NCI-H526 treated with DMSO at 0.1 percent for 48 hours (cell line): ENCODE measurements at regions not wholly inside any gene's neighbourhood (a gene's known extent, or its start where the extent isn't known, plus 50 kb on each side); places are given as distances from the start of the nearest gene placed in this dataset.

Experiments used
- DNase-seq: peaks from one replicate; lab custom pipeline; 2025; lab: John Stamatoyannopoulos, UW

GRCh38 chr21:17979763-17980162, 160.6 kb upstream of the C21orf91 start:
- DNase-seq: no peak

GRCh38 chr21:17978895-17979294, 159.7 kb upstream of the C21orf91 start:
- no peak for DNase-seq

GRCh38 chr21:17976691-17977090, 157.5 kb upstream of the C21orf91 start:
- no peak for DNase-seq

- no peak for DNase-seq
Measured at GRCh38 chr21:17976139-17976538, 157.0 kb upstream of the C21orf91 start.

- no peak for DNase-seq
Measured at GRCh38 chr21:17967319-17967718, 148.2 kb upstream of the C21orf91 start.

GRCh38 chr21:17964716-17965115, 145.6 kb upstream of the C21orf91 start:
- DNase-seq: no peak

- no peak for DNase-seq
Measured at GRCh38 chr21:17964199-17964598, 145.0 kb upstream of the C21orf91 start.

- no peak for DNase-seq
Measured at GRCh38 chr21:17950591-17950990, 131.4 kb upstream of the C21orf91 start.

GRCh38 chr21:17949421-17949820, 130.3 kb upstream of the C21orf91 start:
- no peak for DNase-seq

GRCh38 chr21:17947531-17947930, 128.4 kb upstream of the C21orf91 start:
- no peak for DNase-seq

GRCh38 chr21:17931080-17931479, 111.9 kb upstream of the C21orf91 start:
- no peak for DNase-seq

GRCh38 chr21:17930093-17930492, 110.9 kb upstream of the C21orf91 start:
- DNase-seq: no peak

GRCh38 chr21:17929510-17929909, 110.4 kb upstream of the C21orf91 start:
- no peak for DNase-seq

GRCh38 chr21:17925899-17926298, 106.7 kb upstream of the C21orf91 start:
- DNase-seq: no peak

- DNase-seq: peak; percentile 36
Measured at GRCh38 chr21:17925000-17925610, 105.9 kb upstream of the C21orf91 start.

GRCh38 chr21:17921579-17922530, 102.7 kb upstream of the C21orf91 start:
- DNase-seq: no peak

GRCh38 chr21:17915976-17916375, 96.8 kb upstream of the C21orf91 start:
- DNase-seq: no peak

- no peak for DNase-seq
Measured at GRCh38 chr21:17911628-17912027, 92.5 kb upstream of the C21orf91 start.

- no peak for DNase-seq
Measured at GRCh38 chr21:17903929-17904639, 84.9 kb upstream of the C21orf91 start.

- peak; percentile 38 for DNase-seq
Measured at GRCh38 chr21:17903029-17903806, 84.1 kb upstream of the C21orf91 start.

GRCh38 chr21:17901458-17902079, 82.4 kb upstream of the C21orf91 start:
- DNase-seq: no peak
